HepG2 (cell line): ENCODE measurements at regions not wholly inside any gene's neighbourhood (a gene's known extent, or its start where the extent isn't known, plus 50 kb on each side); places are given as distances from the start of the nearest gene placed in this dataset.

Experiments
- CAMTA2 ChIP-seq: sonication (generic); formaldehyde crosslinking; IDR thresholded peaks from 2 replicates; pipeline ENCODE4 v1.4.0; 2020; ENCODE audit warnings: mild to moderate bottlenecking, missing genetic modification reagents, borderline replicate concordance
- EED ChIP-seq: sonication (generic); formaldehyde crosslinking; IDR thresholded peaks from 2 replicates; pipeline ENCODE4 v1.5.0; 2020; ENCODE audit warnings: mild to moderate bottlenecking, missing genetic modification reagents
- HIVEP1 ChIP-seq: sonication (generic); formaldehyde crosslinking; IDR thresholded peaks from 2 replicates; pipeline ENCODE4 v1.4.0; 2020; ENCODE audit warnings: mild to moderate bottlenecking, missing genetic modification reagents
- ZSCAN22 ChIP-seq: sonication (generic); formaldehyde crosslinking; IDR thresholded peaks from 2 replicates; pipeline ENCODE4 v1.4.0; 2020; ENCODE audit warnings: mild to moderate bottlenecking, missing genetic modification reagents
- TF ChIP-seq, protein P1 (sequence below): sonication (generic); formaldehyde crosslinking; IDR thresholded peaks from 2 replicates; pipeline ENCODE4 v1.4.0; 2020; ENCODE audit warnings: missing genetic modification reagents, borderline replicate concordance
- TF ChIP-seq, protein P2 (sequence below): sonication (generic); formaldehyde crosslinking; conservative IDR thresholded peaks from 2 replicates; pipeline ENCODE4 v1.4.0; 2020; ENCODE audit warnings: missing genetic modification reagents
- TF ChIP-seq, protein P3 (sequence below): sonication (generic); formaldehyde crosslinking; IDR thresholded peaks from 2 replicates; pipeline ENCODE4 v1.4.0; 2020; ENCODE audit warnings: missing genetic modification reagents, borderline replicate concordance

DNA sequence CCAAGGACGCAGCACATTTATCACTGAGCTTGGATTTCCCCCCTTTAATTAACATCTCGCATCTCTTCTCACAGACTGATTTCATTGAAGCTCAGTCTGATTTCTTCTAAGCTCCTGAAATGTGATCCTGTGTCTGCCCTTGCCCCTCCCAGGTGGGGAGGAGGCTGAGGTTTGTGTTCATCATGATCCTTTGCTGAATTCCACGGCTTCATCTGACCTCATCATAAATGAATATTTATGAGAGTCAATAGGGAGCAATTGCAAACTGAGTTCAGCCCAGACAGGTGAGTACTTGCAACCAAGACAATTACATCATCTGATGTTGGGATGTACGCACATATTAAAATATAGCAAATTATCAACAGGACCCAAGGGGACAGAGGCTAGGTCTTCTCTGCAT lies 72.4 kb downstream of the MAP1LC3B2 start (continued):
- TF ChIP-seq, protein P1, sequence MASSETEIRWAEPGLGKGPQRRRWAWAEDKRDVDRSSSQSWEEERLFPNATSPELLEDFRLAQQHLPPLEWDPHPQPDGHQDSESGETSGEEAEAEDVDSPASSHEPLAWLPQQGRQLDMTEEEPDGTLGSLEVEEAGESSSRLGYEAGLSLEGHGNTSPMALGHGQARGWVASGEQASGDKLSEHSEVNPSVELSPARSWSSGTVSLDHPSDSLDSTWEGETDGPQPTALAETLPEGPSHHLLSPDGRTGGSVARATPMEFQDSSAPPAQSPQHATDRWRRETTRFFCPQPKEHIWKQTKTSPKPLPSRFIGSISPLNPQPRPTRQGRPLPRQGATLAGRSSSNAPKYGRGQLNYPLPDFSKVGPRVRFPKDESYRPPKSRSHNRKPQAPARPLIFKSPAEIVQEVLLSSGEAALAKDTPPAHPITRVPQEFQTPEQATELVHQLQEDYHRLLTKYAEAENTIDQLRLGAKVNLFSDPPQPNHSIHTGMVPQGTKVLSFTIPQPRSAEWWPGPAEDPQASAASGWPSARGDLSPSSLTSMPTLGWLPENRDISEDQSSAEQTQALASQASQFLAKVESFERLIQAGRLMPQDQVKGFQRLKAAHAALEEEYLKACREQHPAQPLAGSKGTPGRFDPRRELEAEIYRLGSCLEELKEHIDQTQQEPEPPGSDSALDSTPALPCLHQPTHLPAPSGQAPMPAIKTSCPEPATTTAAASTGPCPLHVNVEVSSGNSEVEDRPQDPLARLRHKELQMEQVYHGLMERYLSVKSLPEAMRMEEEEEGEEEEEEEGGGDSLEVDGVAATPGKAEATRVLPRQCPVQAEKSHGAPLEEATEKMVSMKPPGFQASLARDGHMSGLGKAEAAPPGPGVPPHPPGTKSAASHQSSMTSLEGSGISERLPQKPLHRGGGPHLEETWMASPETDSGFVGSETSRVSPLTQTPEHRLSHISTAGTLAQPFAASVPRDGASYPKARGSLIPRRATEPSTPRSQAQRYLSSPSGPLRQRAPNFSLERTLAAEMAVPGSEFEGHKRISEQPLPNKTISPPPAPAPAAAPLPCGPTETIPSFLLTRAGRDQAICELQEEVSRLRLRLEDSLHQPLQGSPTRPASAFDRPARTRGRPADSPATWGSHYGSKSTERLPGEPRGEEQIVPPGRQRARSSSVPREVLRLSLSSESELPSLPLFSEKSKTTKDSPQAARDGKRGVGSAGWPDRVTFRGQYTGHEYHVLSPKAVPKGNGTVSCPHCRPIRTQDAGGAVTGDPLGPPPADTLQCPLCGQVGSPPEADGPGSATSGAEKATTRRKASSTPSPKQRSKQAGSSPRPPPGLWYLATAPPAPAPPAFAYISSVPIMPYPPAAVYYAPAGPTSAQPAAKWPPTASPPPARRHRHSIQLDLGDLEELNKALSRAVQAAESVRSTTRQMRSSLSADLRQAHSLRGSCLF (CRISPR knock-in tag): no peak
- TF ChIP-seq, protein P2, sequence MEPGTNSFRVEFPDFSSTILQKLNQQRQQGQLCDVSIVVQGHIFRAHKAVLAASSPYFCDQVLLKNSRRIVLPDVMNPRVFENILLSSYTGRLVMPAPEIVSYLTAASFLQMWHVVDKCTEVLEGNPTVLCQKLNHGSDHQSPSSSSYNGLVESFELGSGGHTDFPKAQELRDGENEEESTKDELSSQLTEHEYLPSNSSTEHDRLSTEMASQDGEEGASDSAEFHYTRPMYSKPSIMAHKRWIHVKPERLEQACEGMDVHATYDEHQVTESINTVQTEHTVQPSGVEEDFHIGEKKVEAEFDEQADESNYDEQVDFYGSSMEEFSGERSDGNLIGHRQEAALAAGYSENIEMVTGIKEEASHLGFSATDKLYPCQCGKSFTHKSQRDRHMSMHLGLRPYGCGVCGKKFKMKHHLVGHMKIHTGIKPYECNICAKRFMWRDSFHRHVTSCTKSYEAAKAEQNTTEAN (CRISPR knock-in tag): no peak
- TF ChIP-seq EED (CRISPR knock-in tag): no peak
- no peak for TF ChIP-seq HIVEP1 (CRISPR knock-in tag)
- TF ChIP-seq CAMTA2 (CRISPR knock-in tag): no peak
- TF ChIP-seq ZSCAN22 (CRISPR knock-in tag): no peak
- TF ChIP-seq, protein P3, sequence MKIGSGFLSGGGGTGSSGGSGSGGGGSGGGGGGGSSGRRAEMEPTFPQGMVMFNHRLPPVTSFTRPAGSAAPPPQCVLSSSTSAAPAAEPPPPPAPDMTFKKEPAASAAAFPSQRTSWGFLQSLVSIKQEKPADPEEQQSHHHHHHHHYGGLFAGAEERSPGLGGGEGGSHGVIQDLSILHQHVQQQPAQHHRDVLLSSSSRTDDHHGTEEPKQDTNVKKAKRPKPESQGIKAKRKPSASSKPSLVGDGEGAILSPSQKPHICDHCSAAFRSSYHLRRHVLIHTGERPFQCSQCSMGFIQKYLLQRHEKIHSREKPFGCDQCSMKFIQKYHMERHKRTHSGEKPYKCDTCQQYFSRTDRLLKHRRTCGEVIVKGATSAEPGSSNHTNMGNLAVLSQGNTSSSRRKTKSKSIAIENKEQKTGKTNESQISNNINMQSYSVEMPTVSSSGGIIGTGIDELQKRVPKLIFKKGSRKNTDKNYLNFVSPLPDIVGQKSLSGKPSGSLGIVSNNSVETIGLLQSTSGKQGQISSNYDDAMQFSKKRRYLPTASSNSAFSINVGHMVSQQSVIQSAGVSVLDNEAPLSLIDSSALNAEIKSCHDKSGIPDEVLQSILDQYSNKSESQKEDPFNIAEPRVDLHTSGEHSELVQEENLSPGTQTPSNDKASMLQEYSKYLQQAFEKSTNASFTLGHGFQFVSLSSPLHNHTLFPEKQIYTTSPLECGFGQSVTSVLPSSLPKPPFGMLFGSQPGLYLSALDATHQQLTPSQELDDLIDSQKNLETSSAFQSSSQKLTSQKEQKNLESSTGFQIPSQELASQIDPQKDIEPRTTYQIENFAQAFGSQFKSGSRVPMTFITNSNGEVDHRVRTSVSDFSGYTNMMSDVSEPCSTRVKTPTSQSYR (CRISPR knock-in tag): no peak
